HG03354 (cell line): ENCODE measurements at regions not wholly inside any gene's neighbourhood (a gene's known extent, or its start where the extent isn't known, plus 50 kb on each side); places are given as distances from the start of the nearest gene placed in this dataset.
"Not testable (repeated sequence)": the region's sequence is repeated elsewhere in the genome, so short reads cannot be mapped to it uniquely, and the experiment has no call there.

Experiments
- ATAC-seq: cut with Tn5 transposase; IDR thresholded peaks from one replicate; pipeline ENCODE4 v1.9.1; 2021; ENCODE audit warnings: mild to moderate bottlenecking; ENCODE audit not compliant: unreplicated experiment, poor library complexity, severe bottlenecking

DNA sequence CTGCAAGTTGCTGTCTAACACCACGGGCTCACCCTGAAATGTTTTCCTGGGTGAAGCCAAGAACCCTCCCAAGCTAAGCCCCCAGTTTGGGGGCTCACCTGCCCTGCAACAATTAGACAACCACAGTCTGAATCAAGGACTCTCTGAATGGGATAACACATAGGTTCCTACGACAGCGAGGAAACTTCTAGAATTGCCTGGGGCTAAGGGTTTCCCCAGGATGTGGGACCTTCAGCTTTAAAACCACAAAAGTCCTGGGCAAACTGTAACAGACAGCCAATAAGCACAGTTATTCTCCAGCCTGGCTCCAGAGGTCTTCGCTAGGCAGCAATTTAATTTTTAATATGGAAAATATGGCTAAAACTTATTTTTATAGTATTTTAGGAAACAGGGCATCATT is 162.6 kb downstream of the PRKX start:
- no peak for ATAC-seq

DNA sequence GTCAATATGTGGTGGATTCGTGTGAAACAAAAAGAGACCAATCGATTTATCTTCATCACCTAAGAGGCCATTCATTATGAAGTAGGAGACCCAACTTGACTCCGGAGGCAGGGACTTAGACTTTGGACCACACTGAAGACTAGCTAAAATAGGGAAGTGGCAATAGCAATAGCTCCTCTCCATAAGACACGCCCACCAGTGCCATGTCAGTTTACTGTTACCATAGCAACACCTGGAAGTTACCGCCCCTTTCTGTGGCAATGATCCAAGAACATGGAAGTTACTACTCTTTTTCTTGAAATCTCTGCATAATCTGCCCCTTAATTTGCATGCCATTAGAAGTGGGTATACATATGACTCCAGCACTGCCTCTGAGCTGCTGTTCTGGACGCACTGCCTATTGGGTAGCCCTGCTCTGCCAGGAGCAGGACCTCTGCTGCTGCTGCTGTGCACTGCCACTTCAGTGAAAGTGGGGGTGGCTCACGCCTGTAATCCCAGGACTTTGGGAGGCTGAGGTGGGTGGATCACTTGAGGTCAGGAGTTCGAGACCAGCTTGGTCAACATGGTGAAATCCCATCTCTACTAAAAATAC is 163.2 kb downstream of the PRKX start:
- ATAC-seq = no peak

DNA sequence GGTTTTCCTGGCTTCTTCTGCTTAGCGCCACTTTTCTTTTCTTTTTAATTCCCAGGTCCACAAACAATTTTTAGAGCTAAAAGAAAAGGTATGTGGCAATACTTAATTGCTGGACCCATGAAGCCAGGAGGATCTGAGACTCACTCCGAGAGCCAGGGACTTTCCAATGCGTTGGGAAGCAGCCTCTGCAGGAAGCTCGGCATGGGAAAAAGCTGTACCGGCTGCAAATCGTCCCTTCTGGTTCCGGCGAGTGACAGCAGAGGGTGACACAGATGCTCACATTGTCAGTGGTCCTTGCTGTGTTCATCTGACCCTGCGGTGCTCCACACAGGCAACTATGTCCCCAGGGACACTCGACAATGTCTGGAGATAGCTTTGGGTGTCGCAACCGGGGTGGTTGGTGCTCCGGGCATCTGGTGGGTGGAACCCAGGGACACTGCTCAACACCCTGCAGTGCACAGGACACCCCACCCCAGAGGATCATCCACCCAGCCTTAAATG is 164.0 kb downstream of the PRKX start:
- no peak for ATAC-seq

- ATAC-seq = no peak
Observed at GRCh38 chrX:3548765-3549391, 164.6 kb downstream of the PRKX start.

GRCh38 chrX:3545901-3546300 is 167.5 kb downstream of the PRKX start:
- ATAC-seq = no peak

DNA sequence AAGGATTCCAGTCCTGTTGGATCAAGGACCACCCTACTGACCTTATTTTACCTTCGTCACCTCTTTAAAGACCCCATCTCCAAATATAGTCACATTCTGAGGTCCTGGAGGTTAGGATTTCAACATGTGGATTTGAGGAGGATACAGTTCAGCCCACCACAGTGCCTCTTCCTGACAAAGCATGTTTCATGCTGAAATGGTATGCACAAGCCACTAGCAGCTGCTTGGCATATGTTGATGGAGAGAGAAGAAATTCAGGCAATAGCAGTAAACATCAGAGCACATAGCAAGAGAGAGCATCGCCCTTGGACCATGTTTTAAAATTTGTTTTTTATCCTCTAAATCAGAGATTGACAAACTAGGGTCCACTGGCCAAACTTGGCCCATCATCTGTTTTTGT is 172.1 kb downstream of the PRKX start:
- ATAC-seq = no peak

DNA sequence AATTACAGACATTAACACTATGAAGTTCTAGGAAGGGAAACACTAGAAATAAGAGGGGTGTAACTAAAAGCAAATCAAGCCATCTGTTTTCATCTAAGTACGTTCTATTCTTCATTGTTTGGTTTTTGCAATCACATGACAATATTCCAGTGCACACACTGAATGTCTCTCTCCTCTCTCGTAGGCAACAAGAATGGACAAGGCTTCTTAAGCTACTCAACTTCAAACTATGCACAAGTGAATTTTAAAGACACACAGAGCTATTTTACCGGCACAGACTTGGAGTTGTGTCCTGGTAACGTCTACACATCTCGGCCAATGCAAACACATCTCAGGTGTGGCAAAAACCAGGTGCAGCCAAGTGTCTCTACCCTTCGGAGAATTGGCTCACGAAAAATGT is 173.3 kb downstream of the PRKX start:
- no peak for ATAC-seq

DNA sequence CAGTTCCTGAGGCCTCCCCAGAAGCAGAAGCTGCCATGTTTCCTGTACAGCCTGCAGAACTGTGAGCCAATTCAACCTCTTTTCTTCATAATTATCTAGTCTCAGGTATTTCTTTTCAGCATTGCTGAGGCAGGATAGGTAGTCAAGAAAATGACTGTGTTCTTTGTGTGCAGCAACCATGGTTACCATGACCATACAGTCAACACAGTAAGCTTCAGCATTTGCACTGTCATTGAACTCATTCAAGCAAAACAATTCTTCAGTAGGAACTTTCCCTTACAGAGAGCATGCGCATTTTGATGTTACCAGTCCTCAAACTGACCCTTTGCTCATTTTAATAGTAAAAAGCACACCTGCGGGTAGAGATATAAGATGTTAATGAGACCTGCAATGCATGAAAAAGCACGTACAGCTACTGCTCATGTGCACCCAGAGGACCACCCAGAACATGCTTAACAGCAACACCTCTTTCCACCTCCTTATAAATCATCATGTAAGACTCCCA is 180.8 kb downstream of the PRKX start:
- ATAC-seq = no peak

DNA sequence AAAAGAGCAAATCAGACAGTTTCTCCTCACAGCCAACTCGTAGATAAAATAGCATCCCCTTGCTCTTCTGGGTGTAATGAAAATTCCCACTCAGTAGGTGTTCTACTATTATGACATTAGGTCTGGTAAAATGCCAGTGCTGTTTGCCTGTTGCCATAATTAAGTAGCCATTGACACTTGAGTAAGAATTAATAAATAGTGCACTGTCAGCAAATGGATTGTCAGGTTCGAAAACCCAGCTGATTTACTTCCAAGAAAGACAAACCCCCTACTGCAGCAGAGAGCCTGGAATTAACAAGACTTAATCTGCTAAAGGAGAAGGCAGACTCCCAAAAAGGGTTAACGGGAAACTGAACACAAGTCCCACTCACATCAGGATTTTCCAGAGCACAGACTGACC is 182.0 kb downstream of the PRKX start:
- ATAC-seq = not testable (repeated sequence)

DNA sequence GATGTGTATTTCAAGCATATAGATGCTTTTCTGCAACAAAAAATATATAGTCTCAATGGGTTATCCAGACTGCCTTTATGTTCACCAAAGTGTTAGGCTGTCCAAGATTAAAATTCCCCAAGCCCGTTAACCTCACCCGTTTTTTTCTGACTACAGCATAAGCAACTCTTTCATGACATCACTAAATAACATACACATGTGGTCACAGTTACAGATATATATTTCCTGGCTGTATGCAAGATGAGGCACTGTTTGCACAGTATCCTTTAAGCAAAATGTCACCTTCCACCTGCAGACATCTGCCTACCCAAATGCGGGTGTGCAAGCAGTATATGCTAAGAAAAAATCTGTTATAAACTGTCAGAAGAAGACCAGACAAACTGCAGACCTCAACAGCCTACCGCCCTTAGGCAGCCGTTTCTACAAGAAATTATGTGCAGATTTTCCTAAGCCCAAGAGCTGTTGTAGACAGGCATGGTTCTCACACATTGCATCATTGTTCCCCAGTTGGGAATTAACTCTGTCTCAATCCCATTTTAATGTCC is 183.1 kb upstream of the MXRA5 start:
- no peak for ATAC-seq

DNA sequence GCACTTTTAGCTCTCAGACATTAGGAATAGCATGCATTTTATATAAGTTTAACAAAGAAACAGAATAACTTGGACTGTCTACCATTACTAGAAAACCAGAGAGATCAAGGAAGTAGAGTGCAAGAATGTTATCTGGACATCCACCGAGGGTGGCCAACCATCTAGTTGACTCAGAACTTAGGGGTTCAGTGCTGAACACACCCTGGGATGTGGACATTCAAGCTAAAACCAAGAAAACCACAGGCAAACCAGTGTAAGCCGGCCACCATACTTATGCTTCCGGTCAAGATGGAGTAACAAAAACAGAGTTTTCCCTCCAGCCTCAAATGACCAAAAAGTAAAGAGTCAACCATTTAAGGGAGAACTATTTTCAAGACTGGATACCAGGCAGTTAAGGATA is 181.4 kb upstream of the MXRA5 start:
- no peak for ATAC-seq

GRCh38 chrX:3527166-3527565 is 180.7 kb upstream of the MXRA5 start:
- ATAC-seq = no peak

DNA sequence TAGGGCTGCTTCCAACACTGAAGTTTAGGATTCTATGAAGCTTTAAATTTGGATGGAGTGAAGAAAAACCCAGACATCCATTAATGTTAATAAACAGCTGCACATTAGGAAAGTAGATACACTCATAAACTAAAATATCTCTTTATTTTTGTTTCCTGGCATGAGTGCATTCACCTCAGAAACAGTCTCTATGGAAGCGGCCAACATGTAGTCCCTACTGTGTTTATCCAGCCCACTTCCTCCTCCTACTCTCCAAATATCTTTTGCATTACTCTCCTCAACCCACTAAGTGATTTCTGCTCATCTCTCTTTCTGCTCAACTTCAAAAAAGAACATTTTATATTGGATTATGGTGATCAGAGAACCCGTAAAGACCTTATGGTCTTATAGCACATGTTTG is 180.3 kb upstream of the MXRA5 start:
- no peak for ATAC-seq

GRCh38 chrX:3526071-3526470 is 179.6 kb upstream of the MXRA5 start:
- no peak for ATAC-seq

GRCh38 chrX:3522101-3522650 is 175.7 kb upstream of the MXRA5 start:
- ATAC-seq = no peak

GRCh38 chrX:3521396-3521795 is 174.9 kb upstream of the MXRA5 start:
- ATAC-seq = no peak

DNA sequence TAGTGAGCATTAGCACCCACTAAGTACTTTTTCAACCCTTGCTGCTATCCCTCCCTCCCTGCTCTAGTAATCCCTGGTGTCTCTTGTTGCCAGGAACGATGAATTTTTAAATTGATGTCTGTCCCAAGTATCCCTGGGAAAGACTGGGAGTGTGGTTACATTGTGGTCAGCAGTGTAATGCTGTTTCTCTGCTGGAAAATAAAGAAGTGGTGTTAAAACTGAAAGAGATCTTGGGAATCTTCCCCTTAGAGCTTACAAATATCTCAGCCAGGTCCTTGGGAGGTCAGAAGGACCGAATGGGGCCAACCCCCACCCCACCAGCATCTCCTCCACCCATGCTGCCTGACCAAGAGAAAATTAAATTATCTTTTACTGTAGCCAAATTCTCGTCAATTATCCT is 174.5 kb upstream of the MXRA5 start:
- no peak for ATAC-seq

DNA sequence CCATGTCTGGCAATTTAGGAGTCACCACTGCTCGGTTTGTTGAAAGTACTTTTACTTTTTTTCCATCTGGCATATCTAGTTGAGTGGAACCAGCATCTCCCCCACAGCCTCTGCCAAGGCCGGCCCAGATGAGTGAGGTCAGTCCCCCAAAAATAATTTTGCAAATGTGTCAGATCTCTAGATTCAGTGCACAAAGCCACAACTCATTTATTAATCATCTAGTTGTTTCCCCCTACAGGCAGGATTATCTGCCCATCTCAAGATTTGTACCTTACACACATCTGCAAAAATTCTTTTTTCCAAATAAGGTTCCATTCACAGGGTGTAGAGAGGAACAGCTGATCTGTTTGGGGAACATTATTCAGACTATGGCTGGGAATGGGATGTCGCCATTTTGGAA is 174.0 kb upstream of the MXRA5 start:
- no peak for ATAC-seq

DNA sequence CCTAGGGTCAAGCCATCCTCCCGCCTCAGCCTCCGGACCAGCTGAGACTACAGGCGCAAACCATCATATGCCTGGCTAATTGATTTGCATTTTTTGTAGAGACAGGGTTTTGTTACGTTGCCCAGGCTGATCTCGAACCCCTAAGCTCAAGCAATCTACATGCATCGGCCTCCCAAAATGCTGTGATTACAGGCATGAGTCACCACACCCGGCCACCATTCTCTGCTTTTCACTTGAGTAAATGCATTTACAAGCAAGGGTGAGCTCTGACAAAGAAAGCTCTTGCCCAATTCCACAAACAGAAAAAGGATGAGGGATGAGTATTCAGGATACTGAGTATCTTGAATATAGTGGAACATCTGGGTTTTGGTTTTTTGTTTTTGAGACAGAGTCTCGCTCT is 172.9 kb upstream of the MXRA5 start:
- not testable (repeated sequence) for ATAC-seq

DNA sequence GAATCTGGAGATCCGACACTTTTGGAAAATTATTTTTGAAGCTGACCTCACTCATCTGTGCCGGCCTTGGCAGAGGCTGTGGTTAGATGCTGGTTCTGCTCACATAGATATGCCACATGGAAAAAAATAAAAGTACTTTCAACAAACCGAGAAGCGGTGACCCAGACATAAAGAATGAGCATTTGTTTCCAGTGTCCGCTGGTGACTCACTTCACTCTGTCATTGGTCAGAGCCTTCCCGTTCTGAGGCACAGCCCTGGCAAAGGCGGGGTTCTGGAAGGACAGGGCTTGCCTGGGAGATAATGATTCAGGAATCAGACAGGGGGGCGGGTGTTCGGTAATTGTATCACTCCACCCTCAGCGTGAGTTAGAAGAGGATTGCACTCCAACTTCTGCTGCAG is 172.4 kb upstream of the MXRA5 start:
- no peak for ATAC-seq

DNA sequence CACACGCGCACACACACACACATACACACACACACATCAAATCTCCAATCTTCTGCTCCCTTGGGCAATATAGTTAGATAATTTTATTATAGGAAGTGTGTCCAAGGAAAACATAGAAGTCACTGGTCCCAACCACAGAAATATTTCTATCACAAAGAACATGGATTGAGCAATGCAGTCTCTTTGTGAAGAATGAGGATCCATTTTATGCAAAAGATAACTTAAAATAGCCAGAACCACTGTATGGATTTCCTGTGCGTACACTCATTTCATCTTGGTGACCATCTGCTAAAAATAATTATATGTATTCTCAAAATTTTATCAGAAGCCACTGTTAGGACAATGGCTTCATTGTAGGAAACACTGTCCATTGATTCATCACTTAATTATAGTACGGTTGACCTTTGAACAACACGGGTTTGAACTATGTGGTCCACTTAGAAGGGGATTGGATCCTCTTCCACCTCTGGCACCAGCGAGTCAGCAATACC is 169.6 kb upstream of the MXRA5 start:
- ATAC-seq = no peak
